Islet of Langerhans (tissue), 1 donor: ENCODE measurements at regions not wholly inside any gene's neighbourhood (a gene's known extent, or its start where the extent isn't known, plus 50 kb on each side); places are given as distances from the start of the nearest gene placed in this dataset.

ENCODE experiments used
- FAIRE-seq: peaks from one replicate; lab custom pipeline; 2011; peaks lifted over from hg19 to GRCh38; lab: Jason Lieb, UNC

GRCh38 chr7:46230298-46230989 lies 309.4 kb upstream of the IGFBP3 start:
- no peak for FAIRE-seq

GRCh38 chr7:46229409-46229808 lies 308.3 kb upstream of the IGFBP3 start:
- no peak for FAIRE-seq

DNA sequence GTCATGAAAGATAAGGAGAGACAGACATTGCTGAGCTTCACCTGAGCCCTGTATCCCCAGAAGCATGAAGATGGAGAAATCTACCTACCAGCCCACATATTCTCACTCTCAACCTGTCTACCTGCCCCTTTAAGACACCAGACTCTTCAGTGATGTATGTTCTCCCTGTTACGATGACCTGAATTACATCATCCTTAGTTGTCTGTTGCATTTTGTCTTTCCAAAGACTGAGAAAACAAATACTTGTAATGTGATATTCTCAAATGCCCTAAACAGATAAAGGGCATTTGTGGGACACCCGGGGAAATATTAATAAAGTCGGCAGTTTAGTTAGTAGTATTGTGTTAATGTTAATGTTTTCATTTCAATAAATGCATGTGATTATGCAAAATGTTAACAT lies 305.8 kb upstream of the IGFBP3 start:
- no peak for FAIRE-seq

DNA sequence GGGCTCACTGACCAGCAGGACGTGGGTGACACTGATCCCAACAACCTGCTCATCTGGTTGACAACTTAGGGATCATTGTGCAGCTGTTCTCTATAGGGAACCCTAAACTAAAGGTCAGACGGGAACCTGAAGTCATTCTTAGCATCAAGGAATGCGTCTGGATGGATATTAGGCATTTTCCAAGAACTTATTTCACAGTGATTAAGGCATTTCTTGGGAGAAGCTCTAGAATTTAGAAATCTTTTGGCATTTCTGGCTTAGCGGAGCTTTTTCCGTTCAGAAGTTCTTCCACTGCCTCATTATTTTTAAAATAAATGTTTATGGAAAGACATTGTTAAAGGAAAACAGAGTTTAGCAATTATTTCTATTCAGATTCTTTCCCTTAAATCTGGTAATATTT lies 303.3 kb upstream of the IGFBP3 start:
- no peak for FAIRE-seq

DNA sequence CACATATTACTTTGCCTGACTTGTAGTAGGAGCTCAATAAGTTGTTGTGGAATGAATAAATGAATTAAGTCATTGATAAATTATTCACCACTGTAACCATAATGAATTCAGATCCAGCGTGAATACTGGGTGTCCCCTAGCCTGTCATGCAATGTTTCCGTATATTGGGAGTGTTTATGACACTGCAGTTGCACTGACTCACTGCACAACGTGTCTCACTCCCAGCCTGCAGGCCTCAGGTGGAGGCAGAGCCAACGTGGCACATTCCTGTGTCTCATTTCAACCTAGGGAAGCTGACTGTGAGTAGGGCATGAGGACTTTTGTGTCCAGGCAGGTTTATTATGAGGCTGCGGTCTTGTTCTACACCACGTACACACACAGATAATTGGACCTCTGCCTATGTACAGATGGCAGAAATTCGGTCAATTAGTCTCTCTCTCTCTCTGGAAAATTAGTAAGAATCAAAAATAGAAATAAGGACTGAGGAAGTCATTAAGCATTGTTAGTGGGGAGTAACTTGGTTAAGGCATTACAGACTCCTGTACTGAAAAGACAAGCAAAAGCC lies 299.1 kb upstream of the IGFBP3 start:
- no peak for FAIRE-seq

DNA sequence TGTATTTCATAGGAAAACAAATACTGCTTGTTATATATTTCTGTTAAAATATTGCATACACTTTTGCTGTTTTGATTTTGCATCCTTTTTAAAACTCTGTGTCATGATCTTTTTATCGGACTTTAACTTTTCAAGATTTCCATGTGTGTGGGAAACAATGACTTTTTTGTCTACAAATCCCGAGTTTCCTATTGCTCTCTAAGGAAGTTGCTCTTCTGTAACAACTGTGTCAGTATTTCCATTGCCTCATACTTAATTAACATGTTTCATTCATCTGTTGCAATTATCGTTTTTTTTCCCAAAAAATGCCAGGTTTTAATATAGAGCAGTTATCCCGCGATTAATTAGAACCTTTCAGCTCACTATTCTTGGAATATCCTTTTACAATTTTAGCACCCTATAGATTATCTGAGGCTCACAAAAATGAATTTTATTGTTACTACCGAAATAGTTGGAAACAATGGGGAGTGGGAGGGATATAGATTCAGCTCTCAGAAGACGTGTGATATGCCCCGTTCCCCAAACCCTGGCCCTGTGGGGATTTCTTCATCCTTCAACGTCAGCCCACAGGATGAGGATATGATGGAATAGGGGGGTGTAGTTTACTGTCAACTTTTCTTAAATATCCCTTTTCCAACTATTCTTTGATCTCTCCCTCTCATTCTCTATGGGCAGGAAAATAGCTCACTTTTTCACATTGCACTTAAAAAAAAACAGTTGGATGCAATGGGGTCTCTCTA lies 297.6 kb upstream of the IGFBP3 start:
- FAIRE-seq, result no peak

- FAIRE-seq, result no peak
Measured at GRCh38 chr7:46215987-46216567, 295.0 kb upstream of the IGFBP3 start.

DNA sequence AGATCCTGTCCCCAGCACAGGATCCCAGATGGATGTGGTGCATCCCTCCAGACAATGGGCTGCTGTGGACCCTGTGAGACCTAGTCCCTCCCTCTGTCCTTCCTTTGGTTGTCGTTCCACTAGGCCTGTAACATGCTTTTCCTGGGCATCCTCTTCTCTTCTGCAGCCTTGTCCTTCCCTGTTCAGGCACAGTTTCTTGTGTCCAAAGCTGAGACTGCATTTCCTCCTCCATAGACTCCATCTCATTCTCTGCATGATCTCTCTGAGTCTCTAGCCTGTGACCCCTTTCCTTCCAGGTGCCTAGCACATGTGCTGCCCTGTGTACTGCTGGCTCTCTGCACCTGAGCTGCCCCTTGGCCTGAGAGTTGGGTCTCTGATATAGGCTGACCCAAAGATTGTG lies 293.5 kb upstream of the IGFBP3 start:
- no peak for FAIRE-seq

- FAIRE-seq, result no peak
Measured at GRCh38 chr7:46213154-46213537, 292.1 kb upstream of the IGFBP3 start.

DNA sequence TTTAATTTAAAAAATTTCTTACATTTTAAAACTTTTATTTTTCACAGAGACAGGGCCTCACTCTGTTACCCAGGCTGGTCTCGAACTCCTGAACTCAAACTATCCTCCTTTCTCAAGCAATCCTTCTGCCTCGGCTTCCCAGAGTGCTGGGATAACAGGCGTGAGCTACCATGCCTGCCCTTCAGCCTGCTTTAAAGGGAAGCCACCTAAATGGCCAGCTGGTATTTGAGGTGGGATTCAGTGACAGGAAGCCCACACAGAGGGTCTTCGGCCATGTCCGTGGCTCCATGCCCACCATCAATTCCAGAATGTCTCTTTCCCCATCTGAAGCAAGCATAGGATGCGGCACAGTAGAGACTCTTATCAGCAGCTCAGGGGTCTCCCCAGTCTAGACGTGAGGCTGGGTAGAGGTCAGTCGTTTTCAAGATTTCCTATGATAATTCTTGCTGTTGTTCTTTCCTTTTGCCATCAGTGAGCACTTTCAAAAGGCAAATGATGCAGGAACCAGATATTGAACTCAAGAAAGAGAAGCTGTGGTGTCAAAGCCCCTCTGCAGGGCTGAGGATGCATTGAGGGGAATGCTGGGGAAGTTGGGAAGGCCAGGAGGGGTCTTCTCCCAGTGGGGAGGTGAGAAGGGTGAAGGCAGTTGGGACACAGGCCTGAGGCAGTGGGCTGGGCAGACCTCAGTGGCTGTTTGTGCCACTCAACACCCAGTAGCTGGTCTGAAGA lies 291.5 kb upstream of the IGFBP3 start:
- no peak for FAIRE-seq

GRCh38 chr7:46210467-46210866 lies 289.4 kb upstream of the IGFBP3 start:
- FAIRE-seq, result no peak

GRCh38 chr7:46209611-46210388 lies 288.7 kb upstream of the IGFBP3 start:
- FAIRE-seq, result no peak

DNA sequence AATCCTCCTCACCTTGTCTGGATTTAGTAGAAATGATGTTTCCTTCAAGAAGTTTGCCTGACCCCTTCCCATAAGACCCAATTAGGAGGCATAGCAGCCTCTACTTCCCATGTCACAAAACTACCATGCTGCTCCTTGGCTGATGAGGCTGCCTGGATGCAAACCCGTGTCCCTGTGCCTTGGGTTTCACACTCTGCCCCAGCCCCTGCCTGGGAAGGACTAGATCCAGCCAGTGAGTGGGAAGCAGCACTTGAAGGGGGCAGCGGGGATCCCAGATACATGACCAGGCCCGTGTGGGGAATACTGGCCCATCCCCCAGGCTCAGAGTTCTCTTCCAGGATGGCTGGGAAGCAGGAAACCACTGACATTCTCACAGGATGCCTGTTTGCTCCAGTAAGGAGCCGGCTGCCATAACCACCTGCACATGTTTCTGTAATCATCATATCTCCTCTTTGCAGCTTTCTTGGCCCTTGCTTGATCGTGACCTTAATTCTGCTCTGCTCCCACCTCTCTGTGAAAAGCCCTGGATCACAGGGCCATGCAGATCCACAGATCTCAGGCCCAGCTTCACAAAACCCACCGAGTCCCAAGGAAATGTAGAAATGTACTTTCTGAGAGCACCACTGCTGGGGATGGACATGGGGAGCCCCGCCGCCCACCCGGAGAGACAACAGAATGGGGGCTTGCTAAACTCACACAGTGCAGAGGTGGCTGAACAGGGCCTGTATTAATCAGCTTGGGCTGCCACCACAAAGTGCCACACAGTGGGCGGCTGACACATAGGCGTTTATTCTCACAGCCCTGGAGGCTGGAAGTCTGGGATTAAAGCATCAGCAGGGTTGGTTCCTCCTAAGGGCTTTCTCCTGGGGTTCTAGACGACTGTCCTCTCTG lies 287.8 kb upstream of the IGFBP3 start:
- no peak for FAIRE-seq

DNA sequence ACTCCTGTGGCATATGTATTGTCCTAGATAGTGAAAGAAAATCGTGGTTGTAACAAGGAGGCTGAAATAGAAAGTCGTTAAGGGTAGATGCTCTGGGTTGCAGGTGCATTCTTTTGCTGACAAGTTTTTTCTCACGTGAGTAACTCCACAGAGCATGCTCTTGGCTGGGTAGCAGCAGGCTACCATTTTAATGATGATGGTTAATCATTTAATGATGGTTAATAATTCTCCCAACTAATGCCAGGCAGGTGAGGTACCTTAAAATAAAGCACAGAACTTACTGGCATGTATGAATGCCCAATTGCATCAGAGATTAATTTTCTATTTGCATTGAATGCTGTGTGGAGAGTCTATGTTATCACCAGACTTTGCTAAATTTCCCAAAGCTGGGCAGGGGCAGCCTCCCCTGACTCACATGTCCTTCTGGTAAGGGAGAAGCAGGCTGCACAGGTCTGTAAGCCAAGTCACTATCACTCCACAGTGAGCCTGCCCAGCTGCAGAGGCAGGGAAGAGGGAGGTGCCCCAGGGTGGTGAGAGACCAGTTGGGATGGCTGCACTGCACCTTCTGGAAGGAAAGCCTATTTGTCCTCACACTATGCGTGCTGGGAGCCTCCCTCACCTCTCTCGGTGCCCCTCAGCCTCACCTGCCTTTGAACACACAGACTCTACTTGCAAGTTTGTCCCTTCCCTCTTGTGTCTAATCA lies 287.0 kb upstream of the IGFBP3 start:
- FAIRE-seq, result no peak

GRCh38 chr7:46206476-46207060 lies 285.5 kb upstream of the IGFBP3 start:
- no peak for FAIRE-seq

GRCh38 chr7:46205478-46205877 lies 284.4 kb upstream of the IGFBP3 start:
- no peak for FAIRE-seq

- no peak for FAIRE-seq
Measured at GRCh38 chr7:46203926-46204325, 282.9 kb upstream of the IGFBP3 start.

DNA sequence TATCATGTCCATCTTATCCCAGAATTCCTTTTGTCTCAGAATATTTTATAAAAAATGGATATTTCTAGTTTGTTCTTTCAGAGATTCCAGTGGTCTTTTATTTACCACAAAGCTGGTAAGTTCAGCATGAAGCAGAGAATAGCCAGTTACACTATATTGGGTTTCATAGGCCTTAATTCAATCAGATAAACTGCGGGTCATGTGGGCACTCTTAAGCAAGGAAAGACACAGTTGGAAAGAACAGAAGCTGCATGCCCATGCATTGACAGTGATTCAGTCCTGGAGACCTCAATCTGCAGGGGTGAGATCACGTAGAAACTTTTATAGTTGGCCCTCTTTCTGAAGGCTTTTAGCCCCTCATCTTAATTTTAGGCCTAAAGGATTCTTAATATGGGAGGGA lies 281.3 kb upstream of the IGFBP3 start:
- FAIRE-seq, result no peak

- FAIRE-seq, result no peak
Measured at GRCh38 chr7:46201961-46202360, 280.9 kb upstream of the IGFBP3 start.

DNA sequence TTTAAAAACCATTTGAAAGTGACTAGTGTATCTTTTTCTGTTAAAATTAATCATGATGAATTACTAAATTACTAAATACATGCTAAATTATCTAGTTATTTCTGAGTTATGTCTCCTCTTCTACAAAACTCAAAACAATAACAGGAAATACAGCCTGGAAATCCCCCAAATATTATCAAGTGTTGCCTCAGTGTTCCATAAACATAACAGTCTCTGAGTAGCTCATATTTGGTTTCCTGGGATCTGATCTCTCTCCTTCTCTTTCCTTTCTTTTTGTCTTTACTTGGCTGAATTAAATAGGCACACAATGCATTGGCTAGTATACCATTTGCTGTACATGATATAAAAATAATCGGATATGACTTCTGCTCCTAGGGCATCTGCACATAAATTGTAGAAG lies 277.6 kb upstream of the IGFBP3 start:
- FAIRE-seq, result peak; percentile 38
